IMR-90 (cell line): ENCODE measurements at regions not wholly inside any gene's neighbourhood (a gene's known extent, or its start where the extent isn't known, plus 50 kb on each side); places are given as distances from the start of the nearest gene placed in this dataset.

Source experiments
- ATAC-seq: fragments of 200-7000 bp; cut with Tn5 transposase; 2 replicates; pipeline ENCODE4 v1.9.1; 2020; ENCODE audit warnings: low read depth, mild to moderate bottlenecking, moderate library complexity
- BruUV-seq: library from RNA; stranded (reverse); fragments of 400-500 nt; replicated peaks from 2 replicates; lab custom pipeline; 2021; lab: Mats Ljungman, UMichigan
- CTCF ChIA-PET: fragments of 300-600 bp; formaldehyde crosslinking; extraction: SDS; loops from one replicate; lab custom pipeline; 2021; ENCODE audit warnings: antibody characterized with exemption; lab: Yijun Ruan, JAX
- POLR2A ChIA-PET: fragments of 300-600 bp; sonication (Branson Sonifier 250); formaldehyde crosslinking; loops from one replicate; lab custom pipeline; 2022; ENCODE audit warnings: antibody characterized with exemption; ENCODE audit not compliant: unreplicated experiment; lab: Charles Lee
- DNase-seq: peaks from one replicate; pipeline ENCODE4 v3.0.0; 2013
- H2AFZ ChIP-seq: replicated peaks from 2 replicates; pipeline ENCODE3; 2013; ENCODE audit warnings: low read length, mild to moderate bottlenecking; ENCODE audit not compliant: poor library complexity
- H2AK5ac ChIP-seq: 2 replicates; pipeline ENCODE4 v1.6.1; 2013; ENCODE audit warnings: low read depth, low read length, inconsistent platforms
- H2AK9ac ChIP-seq: replicated peaks from 2 replicates; pipeline ENCODE3; 2013; ENCODE audit warnings: mild to moderate bottlenecking, low read depth, low read length, moderate library complexity; ENCODE audit not compliant: poor library complexity
- H2BK120ac ChIP-seq: 2 replicates; pipeline ENCODE4 v1.6.1; 2013; ENCODE audit warnings: low read depth, low read length, inconsistent platforms
- H2BK15ac ChIP-seq: 3 replicates; pipeline ENCODE4 v1.6.1; 2013; ENCODE audit warnings: low read depth, low read length, inconsistent platforms
- H2BK20ac ChIP-seq: 2 replicates; pipeline ENCODE4 v1.6.1; 2013; ENCODE audit warnings: low read depth, mild to moderate bottlenecking, inconsistent platforms, low read length, moderate library complexity
- H2BK5ac ChIP-seq: 2 replicates; pipeline ENCODE4 v1.6.1; 2013; ENCODE audit warnings: mild to moderate bottlenecking, low read depth, low read length, inconsistent platforms; ENCODE audit not compliant: poor library complexity, severe bottlenecking
- H3K14ac ChIP-seq: replicated peaks from 2 replicates; pipeline ENCODE4 v1.6.1; 2013; ENCODE audit warnings: low read depth, low read length, inconsistent platforms
- H3K18ac ChIP-seq: 2 replicates; pipeline ENCODE4 v1.6.1; 2013; ENCODE audit warnings: low read depth, low read length, control low read depth
- H3K23ac ChIP-seq: 2 replicates; pipeline ENCODE4 v1.6.1; 2013; ENCODE audit warnings: low read depth, low read length, inconsistent platforms
- H3K27ac ChIP-seq: 2 replicates; pipeline ENCODE4 v1.5.1; 2013; ENCODE audit warnings: mild to moderate bottlenecking, control low read depth, low read length; ENCODE audit not compliant: insufficient read depth
- H3K27me3 ChIP-seq: 2 replicates; pipeline ENCODE4 v1.6.1; 2013; ENCODE audit warnings: low read length; ENCODE audit not compliant: control insufficient read depth, insufficient read depth
- H3K36me3 ChIP-seq: 2 replicates; pipeline ENCODE4 v1.6.1; 2013; ENCODE audit warnings: low read length, mixed read lengths; ENCODE audit not compliant: control insufficient read depth, insufficient read depth
- H3K4ac ChIP-seq: 2 replicates; pipeline ENCODE4 v1.6.1; 2013; ENCODE audit warnings: low read depth, low read length, inconsistent platforms
- H3K4me1 ChIP-seq: 2 replicates; pipeline ENCODE4 v1.6.1; 2013; ENCODE audit warnings: low read length, mixed read lengths; ENCODE audit not compliant: control insufficient read depth, insufficient read depth
- H3K4me2 ChIP-seq: 2 replicates; pipeline ENCODE4 v1.6.1; 2013; ENCODE audit warnings: low read depth, mild to moderate bottlenecking, control low read depth, low read length, moderate library complexity
- H3K4me3 ChIP-seq: 2 replicates; pipeline ENCODE4 v1.5.1; 2013; ENCODE audit warnings: low read depth, mild to moderate bottlenecking, control low read depth, low read length, moderate library complexity; ENCODE audit not compliant: insufficient read depth
- H3K56ac ChIP-seq: 2 replicates; pipeline ENCODE4 v1.6.1; 2013; ENCODE audit warnings: low read length, inconsistent platforms; ENCODE audit not compliant: insufficient read depth; ENCODE audit errors: extremely low read depth
- H3K79me1 ChIP-seq, 2 experiments: 2 replicates each; pipeline ENCODE4 v1.6.1; 2013; ENCODE audit warnings: low read length in 2 of 2, inconsistent platforms in 1 of 2, low read depth in 1 of 2
- H3K9ac ChIP-seq: 2 replicates; pipeline ENCODE4 v1.6.1; 2013; ENCODE audit warnings: low read depth, low read length, control low read depth
- H3K9me1 ChIP-seq: 2 replicates; pipeline ENCODE4 v1.6.1; 2013; ENCODE audit warnings: low read length, inconsistent platforms; ENCODE audit not compliant: insufficient read depth
- H3K9me3 ChIP-seq: 2 replicates; pipeline ENCODE4 v1.6.1; 2013; ENCODE audit warnings: low read length; ENCODE audit not compliant: control insufficient read depth, insufficient read depth
- H4K20me1 ChIP-seq: 2 replicates; pipeline ENCODE4 v1.6.1; 2013; ENCODE audit warnings: low read length, inconsistent platforms; ENCODE audit not compliant: insufficient read depth
- H4K5ac ChIP-seq: 2 replicates; pipeline ENCODE4 v1.6.1; 2013; ENCODE audit warnings: mild to moderate bottlenecking, low read depth, low read length, control low read depth
- H4K8ac ChIP-seq, 2 experiments: 2 replicates each; pipeline ENCODE4 v1.6.1; 2013; ENCODE audit warnings: low read depth in 2 of 2, low read length in 2 of 2, control low read depth in 1 of 2, inconsistent platforms in 1 of 2
- H4K91ac ChIP-seq: 2 replicates; pipeline ENCODE4 v1.6.1; 2013; ENCODE audit warnings: low read depth, low read length, inconsistent platforms; ENCODE audit not compliant: insufficient read depth
- CEBPB ChIP-seq: IDR thresholded peaks from 2 replicates; pipeline ENCODE4 v1.6.1; 2012; ENCODE audit warnings: low read depth, low read length, improper control_type of control experiment
- CHD1 ChIP-seq: IDR thresholded peaks from 2 replicates; pipeline ENCODE4 v1.6.1; 2012; ENCODE audit warnings: low read depth, low read length, improper control_type of control experiment
- MAFK ChIP-seq: IDR thresholded peaks from 2 replicates; pipeline ENCODE4 v1.6.1; 2012; ENCODE audit warnings: low read depth, low read length, improper control_type of control experiment
- MAZ ChIP-seq: IDR thresholded peaks from 2 replicates; pipeline ENCODE4 v1.6.1; 2012; ENCODE audit warnings: low read depth, mild to moderate bottlenecking, low read length, improper control_type of control experiment, moderate library complexity, borderline replicate concordance
- MXI1 ChIP-seq: IDR thresholded peaks from 2 replicates; pipeline ENCODE4 v1.6.1; 2012; ENCODE audit warnings: low read depth, mild to moderate bottlenecking, low read length, moderate library complexity, borderline replicate concordance
- RFX5 ChIP-seq: IDR thresholded peaks from 2 replicates; pipeline ENCODE4 v1.8.0; 2012; ENCODE audit warnings: low read depth, mild to moderate bottlenecking, low read length, moderate library complexity
- WGBS, 2 experiments: methylation state at CpG; one replicate each; pipeline versions ENCODE4 v1.1.5 to v1.1.7; 2013; ENCODE audit warnings: missing lambda C conversion rate in 2 of 2; ENCODE audit not compliant: insufficient read length in 1 of 2; ENCODE audit errors: extremely low coverage in 2 of 2; 5-methylcytosine and 5-hydroxymethylcytosine counted together
- dilution Hi-C: fragments of 300-500 bp; cut with HindIII; formaldehyde crosslinking; loops from one replicate; pipeline ENCODE4 v1.14.3; 2018; ENCODE audit warnings: low sequenced_read_pairs; ENCODE audit not compliant: unreplicated experiment
- in situ Hi-C: fragments of 300-500 bp; cut with MboI; formaldehyde crosslinking; loops from 3 replicates; pipeline ENCODE4 v1.14.3; 2019; ENCODE audit warnings: low sequenced_read_pairs, inconsistent platforms, mixed read lengths
- intact Hi-C: fragments of 100-400 bp; cut with micrococcal nuclease; formaldehyde crosslinking; loops from 2 replicates; pipeline ENCODE4 v1.10.0; 2022
- TF ChIP-seq, protein P1 (sequence below): conservative IDR thresholded peaks from 2 replicates; pipeline ENCODE4 v1.5.1; 2012; ENCODE audit warnings: mild to moderate bottlenecking, low read depth, low read length, improper control_type of control experiment
- TF ChIP-seq, protein P2 (sequence below): fragments of 150-350 bp; IDR thresholded peaks from 2 replicates; pipeline ENCODE4 v1.6.1; 2016; ENCODE audit warnings: low read depth, mild to moderate bottlenecking, low read length, moderate library complexity, borderline replicate concordance

DNA sequence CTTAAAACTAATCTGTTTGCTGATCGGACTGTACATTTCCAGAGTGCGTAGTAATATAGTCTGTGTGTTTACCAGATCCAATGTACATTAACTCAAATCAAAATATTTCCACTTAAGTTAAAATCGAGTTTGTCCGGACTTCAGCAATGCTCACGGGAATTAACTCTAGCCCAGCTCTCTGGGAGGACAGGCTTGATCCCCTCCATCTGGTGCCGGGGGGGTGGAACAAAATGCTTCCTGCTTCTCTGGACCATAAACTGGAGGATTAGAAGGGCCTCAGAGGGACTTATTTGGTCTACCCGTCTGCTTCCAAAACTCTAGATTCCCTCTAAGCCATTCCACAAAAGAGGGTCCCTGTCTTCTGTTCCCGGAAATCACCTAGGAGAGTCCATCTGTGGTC, 511.2 kb downstream of the BUD13 start:
- dilution Hi-C loops, result no loop called here

More for the DNA sequence above, 511.2 kb downstream of the BUD13 start:
- no peak overlapping the region for H3K56ac ChIP-seq
- H3K27me3 ChIP-seq, result no peaks in the 10 kb centered on the region
- no peak for ATAC-seq
- H3K9me3 ChIP-seq, result no peaks in the 10 kb centered on the region
- WGBS, 2 experiments, result 60% methylated on average over 1 of the region's 8 CpGs; no CpG with 5 or more reads in 1 of the 2 experiments
- no peak overlapping the region for H2AK9ac ChIP-seq
- no TSS peak for BruUV-seq
- H3K36me3 ChIP-seq, result no peaks in the 10 kb centered on the region
- H4K91ac ChIP-seq, result no peak overlapping the region
- H2AK5ac ChIP-seq, result no peak overlapping the region
- H2BK20ac ChIP-seq, result no peak overlapping the region
- no peak overlapping the region for H3K23ac ChIP-seq
- H2AFZ ChIP-seq, result no peak overlapping the region
- no peaks in the 10 kb centered on the region for H3K79me1 ChIP-seq
- H3K9ac ChIP-seq, result no peak overlapping the region
- no peak overlapping the region for H4K8ac ChIP-seq
- no peak overlapping the region for H3K14ac ChIP-seq
- POLR2A ChIA-PET, result no interaction called here
- no peak overlapping the region for H2BK5ac ChIP-seq
- TF ChIP-seq MAFK (no peak), RFX5 (no peak), MAZ (no peak), MXI1 (no peak), CEBPB (no peak), CHD1 (no peak)
- TF ChIP-seq, protein P1, sequence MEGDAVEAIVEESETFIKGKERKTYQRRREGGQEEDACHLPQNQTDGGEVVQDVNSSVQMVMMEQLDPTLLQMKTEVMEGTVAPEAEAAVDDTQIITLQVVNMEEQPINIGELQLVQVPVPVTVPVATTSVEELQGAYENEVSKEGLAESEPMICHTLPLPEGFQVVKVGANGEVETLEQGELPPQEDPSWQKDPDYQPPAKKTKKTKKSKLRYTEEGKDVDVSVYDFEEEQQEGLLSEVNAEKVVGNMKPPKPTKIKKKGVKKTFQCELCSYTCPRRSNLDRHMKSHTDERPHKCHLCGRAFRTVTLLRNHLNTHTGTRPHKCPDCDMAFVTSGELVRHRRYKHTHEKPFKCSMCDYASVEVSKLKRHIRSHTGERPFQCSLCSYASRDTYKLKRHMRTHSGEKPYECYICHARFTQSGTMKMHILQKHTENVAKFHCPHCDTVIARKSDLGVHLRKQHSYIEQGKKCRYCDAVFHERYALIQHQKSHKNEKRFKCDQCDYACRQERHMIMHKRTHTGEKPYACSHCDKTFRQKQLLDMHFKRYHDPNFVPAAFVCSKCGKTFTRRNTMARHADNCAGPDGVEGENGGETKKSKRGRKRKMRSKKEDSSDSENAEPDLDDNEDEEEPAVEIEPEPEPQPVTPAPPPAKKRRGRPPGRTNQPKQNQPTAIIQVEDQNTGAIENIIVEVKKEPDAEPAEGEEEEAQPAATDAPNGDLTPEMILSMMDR, result no peak
- TF ChIP-seq, protein P2, sequence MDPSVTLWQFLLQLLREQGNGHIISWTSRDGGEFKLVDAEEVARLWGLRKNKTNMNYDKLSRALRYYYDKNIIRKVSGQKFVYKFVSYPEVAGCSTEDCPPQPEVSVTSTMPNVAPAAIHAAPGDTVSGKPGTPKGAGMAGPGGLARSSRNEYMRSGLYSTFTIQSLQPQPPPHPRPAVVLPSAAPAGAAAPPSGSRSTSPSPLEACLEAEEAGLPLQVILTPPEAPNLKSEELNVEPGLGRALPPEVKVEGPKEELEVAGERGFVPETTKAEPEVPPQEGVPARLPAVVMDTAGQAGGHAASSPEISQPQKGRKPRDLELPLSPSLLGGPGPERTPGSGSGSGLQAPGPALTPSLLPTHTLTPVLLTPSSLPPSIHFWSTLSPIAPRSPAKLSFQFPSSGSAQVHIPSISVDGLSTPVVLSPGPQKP, result no peak
- CTCF ChIA-PET, result no interaction called here
- H3K18ac ChIP-seq, result no peak overlapping the region
- in situ Hi-C loops, result no loop called here
- no peak overlapping the region for H3K4me2 ChIP-seq
- no peak overlapping the region for H2BK120ac ChIP-seq
- no peak overlapping the region for H3K4ac ChIP-seq
- H3K27ac ChIP-seq, result no peak overlapping the region
- no peak overlapping the region for H2BK15ac ChIP-seq
- no peak for DNase-seq
- H3K4me1 ChIP-seq, result no peaks in the 10 kb centered on the region
- intact Hi-C loops, result no loop called here
- no peaks in the 10 kb centered on the region for H4K20me1 ChIP-seq
- H4K5ac ChIP-seq, result no peak overlapping the region
- no peaks in the 10 kb centered on the region for H3K9me1 ChIP-seq
- no peak overlapping the region for H3K4me3 ChIP-seq
